ENCODE measurements at regions not wholly inside any gene's neighbourhood (a gene's known extent, or its start where the extent isn't known, plus 50 kb on each side); places are given as distances from the start of the nearest gene placed in this dataset.

DNA sequence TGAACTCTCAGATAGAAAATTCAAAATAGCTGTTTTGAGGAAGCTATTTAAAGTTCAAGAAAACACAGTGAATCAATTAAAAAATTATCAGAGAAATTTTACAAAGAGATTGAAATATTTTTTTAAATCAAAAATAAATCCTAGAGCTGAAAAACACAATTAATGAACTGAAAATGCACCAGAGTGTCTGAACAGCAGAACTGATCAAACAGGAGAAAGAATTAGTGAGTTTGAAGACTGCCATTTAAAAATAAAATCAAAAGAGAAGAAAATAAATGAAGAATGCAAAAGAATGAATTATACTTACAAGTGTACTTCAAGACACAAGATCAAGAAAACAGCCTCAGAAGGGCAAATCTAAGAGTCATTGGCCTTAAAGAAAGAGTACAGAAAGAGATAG, 1000.2 kb upstream of the ATXN8OS start:
- TF ChIP-seq EZH2 (IDR thresholded peaks at IDR 0.05; ENCODE audit: insufficient read depth, poor library complexity, severe bottlenecking) (no peak), EZH2phosphoT487 (IDR thresholded peaks at IDR 0.05; ENCODE audit: insufficient read depth, low read depth) (no peak)

Measured in GM23248 (cell line).